Ovary (tissue), 3 donors: ENCODE measurements at regions not wholly inside any gene's neighbourhood (a gene's known extent, or its start where the extent isn't known, plus 50 kb on each side); places are given as distances from the start of the nearest gene placed in this dataset.

ENCODE experiments used
- POLR2A ChIP-seq: fragments of 450-650 bp; IDR thresholded peaks from one replicate; pipeline ENCODE4 v1.6.1; 2017; ENCODE audit warnings: antibody characterized with exemption, mild to moderate bottlenecking, moderate library complexity
- TF ChIP-seq, protein P1 (sequence below), 3 donors: fragments of 450-650 bp in 2 of 3; fragments of 200-600 bp in 1 of 3; IDR thresholded peaks; one replicate each; pipeline versions ENCODE4 v1.5.1 to v1.8.0; 2016 to 2022; ENCODE audit warnings: antibody characterized with exemption in 3 of 3, mild to moderate bottlenecking in 1 of 3
- donor health status: DM: no; HTN: no; CAD: no.

DNA sequence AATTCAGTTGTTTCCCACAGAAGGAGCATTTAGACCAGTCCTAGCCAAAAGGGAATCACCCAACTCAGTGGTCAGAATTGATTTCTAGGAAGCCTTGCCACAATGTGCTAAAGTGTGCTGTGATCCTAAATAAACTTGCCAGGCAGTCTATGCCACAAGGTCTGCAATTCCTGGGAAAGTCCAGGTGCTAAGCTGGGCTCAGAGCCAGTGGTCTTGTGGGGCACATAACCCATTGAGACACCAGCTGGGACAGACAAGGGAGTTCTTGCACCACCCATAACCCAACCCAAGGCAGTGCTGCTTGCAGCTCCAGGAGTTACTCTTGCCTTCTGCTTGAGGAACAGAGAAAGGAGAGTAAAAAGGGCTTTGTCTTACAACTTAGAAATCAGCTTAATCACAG is 489.5 kb upstream of the SPRY2 start:
- TF ChIP-seq, protein P1, sequence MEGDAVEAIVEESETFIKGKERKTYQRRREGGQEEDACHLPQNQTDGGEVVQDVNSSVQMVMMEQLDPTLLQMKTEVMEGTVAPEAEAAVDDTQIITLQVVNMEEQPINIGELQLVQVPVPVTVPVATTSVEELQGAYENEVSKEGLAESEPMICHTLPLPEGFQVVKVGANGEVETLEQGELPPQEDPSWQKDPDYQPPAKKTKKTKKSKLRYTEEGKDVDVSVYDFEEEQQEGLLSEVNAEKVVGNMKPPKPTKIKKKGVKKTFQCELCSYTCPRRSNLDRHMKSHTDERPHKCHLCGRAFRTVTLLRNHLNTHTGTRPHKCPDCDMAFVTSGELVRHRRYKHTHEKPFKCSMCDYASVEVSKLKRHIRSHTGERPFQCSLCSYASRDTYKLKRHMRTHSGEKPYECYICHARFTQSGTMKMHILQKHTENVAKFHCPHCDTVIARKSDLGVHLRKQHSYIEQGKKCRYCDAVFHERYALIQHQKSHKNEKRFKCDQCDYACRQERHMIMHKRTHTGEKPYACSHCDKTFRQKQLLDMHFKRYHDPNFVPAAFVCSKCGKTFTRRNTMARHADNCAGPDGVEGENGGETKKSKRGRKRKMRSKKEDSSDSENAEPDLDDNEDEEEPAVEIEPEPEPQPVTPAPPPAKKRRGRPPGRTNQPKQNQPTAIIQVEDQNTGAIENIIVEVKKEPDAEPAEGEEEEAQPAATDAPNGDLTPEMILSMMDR (IDR thresholded peaks at IDR 0.05), result no peak
- TF ChIP-seq POLR2A, result no peak
